PC-9 (cell line): ENCODE measurements at regions not wholly inside any gene's neighbourhood (a gene's known extent, or its start where the extent isn't known, plus 50 kb on each side); places are given as distances from the start of the nearest gene placed in this dataset.

Source experiments
- CTCF ChIP-seq: fragments of 200-600 bp; sonication (generic); conservative IDR thresholded peaks from 2 replicates; pipeline ENCODE4 v1.6.1; 2017; ENCODE audit warnings: mixed run types, antibody characterized with exemption, mild to moderate bottlenecking, moderate library complexity
- EZH2 ChIP-seq: fragments of 200-600 bp; sonication (generic); IDR thresholded peaks from 2 replicates; pipeline ENCODE4 v1.8.0; 2017; ENCODE audit warnings: antibody characterized with exemption, low read depth

- no peak for TF ChIP-seq CTCF
- no peak for TF ChIP-seq EZH2
Measured at GRCh38 chr17:45718791-45719190, 65.3 kb upstream of the CRHR1 start.
